NCI-H460 (cell line): ENCODE measurements at regions not wholly inside any gene's neighbourhood (a gene's known extent, or its start where the extent isn't known, plus 50 kb on each side); places are given as distances from the start of the nearest gene placed in this dataset.

Experiments
- DNase-seq: peaks from one replicate; pipeline ENCODE4 v3.0.0-alpha.2; 2016; ENCODE audit warnings: low read depth; ENCODE audit errors: extremely low read depth

DNA sequence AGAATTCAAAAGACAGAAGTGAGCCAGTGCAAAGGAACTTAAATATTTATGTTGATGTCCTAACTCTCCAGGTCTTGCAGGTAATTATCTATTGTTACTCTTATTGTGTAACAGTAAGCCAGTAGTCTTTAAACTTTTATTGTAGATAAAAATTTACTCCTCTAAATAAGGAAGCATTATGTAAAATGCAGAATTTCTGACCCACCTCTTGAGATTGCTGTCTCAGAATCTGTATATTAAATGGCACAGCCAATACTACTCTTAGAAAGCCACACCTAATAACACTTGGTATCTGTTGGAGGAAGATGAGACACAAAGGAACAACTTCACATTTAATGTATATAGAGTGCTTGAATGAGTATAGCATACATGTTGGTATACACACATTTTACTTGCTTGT lies 613.5 kb upstream of the ZNF804A start:
- DNase-seq: no peak

DNA sequence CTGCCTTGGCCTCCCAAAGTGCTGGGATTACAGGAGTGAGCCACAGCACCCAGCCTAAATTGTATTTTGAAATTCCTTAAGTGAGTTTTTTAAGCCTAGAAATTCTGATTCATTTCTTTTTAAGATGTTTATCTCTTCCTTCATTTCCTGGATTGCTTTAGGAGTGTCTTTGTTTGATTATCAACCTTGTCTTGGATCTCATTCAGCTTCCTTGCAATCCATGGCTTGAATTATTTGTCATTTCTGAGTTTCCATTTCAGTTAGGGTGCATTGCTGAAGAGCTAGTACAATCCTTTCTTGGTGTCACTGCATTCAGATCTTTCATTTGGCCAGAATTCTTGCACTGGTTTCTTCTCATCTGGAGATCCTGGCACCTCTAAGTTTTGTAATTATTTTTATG lies 606.4 kb upstream of the ZNF804A start:
- no peak for DNase-seq

DNA sequence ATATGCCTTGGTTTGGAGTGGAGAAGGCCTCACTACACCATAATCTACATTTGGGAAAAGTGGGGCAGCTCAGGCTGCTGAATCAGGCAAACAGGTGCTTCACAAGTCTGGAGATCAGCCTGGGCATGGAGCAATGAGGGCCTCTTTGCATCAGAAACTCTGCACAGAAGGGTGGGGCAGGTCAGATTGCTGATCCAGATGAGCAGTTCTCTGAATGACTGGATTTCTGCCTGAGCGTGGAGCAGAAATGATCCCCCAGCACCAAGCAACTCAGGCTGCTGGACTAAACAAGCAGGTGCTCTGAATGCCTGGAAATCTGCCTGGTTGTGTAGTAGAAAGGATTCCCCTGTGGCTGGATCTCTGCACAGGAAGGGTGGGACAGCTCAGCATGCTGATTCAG lies 605.3 kb upstream of the ZNF804A start:
- DNase-seq: no peak

DNA sequence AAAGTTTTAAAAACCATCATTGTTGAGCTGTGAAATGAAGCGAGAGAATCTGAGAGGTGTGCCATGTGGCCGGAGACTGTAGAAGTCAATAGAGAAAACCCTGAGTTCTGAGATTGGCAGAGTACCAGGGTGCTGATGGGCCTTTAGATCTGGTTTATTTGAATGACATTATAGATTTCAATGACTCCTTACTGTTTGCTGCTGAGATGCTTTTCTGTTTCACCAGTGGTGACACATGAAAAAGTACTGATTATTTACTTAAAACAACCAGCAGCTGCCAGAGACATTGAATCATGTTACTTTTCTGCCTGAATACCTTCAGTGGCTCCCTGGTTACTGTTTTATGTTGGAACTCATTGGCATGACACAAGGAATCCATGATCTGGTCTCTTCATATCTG lies 602.7 kb upstream of the ZNF804A start:
- no peak for DNase-seq

DNA sequence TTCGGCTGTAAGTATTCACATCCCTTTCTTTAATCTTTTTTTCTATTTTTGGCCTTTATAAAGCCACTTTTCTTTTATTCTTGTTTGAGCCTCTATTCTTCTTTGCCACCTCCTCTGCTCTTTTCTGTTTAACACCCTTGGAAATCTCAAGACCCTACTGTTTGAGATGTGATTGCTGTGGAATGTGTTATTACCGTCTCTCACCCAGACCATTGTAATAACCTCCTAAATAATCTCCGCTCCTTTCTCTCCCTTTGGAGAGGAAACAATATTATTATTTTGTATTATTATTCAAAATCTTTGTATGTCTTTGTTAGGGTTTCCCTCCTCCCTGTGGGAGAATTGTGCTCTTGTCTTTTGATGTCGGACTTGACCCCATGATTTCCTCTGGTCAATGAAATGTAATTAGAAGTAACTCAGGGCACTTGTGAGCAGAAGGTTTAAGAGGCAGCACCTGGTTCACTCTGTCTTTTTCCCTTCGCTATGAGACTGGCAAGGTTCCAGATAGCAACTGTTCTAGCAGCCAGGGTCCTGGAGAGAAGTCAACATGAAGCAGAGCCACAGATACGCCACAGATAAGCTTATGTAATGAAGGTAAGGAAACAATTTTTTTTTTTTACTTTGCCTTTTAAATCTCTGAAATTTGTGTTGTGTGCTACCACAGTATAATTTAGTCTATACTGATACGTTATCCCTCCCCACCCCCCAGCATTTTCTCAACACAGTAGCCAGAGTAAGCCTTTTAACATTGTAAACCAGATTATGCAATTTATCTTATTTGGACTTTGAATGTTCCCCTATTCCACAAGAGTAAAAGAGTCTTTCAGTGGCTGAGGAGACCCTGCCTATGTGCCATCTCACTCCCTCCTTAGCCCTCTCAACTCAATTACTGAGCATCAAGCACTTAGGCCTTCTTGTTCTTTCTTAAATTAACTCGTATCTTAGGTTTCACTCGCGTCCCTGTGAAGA lies 601.2 kb upstream of the ZNF804A start:
- no peak for DNase-seq

DNA sequence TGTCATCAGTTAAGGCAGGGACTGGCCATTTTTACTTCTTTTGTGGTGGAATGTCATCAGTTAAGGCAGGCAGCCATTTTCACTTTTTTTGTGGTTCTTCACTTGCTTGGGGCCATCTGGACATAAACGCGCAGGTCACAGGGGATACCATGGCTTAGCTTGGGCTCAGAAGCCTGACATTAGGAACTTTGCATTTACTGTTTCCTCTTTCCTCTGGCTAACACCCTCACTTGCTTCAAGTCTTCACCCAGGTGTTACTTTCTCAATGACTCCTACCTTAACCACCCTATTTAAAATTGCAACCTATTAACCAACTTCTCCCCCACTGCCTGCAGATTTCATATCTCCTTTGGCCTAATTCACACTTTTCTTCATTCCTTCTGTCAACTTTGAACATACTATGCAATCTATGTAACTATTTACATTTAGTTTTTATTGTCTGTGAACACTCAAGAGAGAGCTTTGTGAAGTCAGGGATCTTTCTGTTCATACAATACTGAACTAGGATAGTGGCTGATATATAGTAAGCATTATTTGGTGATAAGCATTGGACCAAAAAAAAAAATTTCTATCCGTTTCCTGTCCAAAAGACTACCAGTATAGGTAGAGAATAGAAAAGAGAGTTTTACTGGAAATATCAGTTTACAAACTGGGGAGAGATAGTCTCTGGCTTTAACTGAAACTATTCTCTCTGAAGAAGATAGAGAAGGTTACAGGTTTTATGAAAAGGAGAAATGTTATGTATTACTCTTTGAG lies 600.1 kb upstream of the ZNF804A start:
- DNase-seq: no peak

DNA sequence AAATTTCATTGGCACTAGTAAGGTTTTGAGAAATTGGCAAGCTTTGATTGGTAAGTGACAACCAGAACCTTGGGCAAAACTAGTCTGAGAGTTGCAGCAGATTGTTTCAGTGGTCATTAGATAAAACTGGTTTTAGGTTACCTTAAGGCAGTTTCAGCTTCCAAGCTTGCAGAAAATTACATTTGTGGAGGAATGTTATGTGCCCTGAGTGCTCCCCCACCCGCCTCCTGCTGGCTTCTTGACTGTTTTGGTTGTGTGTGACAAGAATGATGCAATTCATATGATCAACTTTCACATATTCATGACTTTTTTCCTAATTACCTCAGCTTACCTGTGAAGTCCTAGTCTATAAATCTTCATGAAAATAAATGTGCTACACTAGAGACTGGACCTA lies 599.5 kb upstream of the ZNF804A start:
- no peak for DNase-seq

DNA sequence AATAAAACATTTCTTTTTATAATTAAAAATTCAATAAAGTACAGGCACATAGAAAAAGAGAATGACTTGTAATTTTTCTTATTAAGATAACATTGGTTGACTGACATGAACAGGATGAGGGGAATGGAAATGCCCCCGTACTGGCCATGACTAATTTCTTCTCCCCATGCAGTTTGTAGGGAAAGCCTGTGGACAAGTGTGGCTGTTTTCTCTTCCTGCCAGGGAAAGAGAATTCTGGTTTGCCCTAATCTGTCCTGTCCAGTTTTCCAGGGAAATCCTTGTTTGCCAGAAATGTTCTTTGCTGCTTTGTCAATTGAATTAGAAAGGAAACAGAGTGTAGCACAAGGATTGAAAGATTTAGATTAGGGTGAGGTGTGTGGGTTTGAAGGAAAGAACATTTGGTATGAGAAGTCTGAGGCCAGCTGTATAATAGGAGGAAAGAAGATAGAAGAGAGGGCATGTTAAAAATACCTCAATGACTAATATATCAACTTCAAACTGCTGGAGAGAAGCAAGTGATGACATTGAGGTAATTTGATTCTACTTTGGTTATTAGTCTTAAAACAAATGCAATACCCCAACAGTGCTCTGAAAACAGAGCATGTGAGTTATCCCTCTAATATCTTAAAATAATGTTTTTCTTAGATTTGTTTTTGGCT lies 593.9 kb upstream of the ZNF804A start:
- DNase-seq: no peak

DNA sequence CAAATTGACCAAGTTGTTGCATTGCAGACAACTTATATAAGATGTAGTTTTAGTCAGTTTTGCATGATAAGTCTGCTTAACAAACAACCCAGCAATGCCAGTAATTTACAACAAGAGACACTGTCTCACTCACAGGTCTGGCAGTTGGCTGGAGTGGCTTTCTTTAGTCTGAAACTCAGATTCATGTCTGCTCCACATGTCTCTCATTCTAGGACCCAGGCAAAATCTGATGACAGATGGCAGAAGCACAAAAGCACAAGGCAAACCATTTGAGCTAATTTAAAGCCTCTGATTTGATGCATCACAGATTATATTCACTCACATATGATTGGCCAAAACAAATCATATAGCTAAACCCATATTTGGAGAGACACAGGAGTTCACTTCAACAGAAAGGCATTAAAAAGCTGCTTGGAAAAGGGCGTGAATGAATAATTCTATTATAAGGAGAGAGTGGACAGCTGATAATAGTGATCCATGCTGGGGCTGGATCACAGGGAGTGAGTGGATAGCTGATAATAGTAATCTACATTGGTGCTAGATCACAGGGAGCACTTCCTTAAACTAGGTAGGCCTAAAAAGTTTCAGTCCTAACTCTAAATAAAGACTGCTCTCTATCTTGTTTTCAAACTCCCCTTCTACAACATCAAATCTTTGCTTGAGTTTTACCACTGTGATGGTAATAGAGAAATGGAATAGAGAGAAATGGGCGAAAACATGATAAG lies 593.2 kb upstream of the ZNF804A start:
- no peak for DNase-seq

DNA sequence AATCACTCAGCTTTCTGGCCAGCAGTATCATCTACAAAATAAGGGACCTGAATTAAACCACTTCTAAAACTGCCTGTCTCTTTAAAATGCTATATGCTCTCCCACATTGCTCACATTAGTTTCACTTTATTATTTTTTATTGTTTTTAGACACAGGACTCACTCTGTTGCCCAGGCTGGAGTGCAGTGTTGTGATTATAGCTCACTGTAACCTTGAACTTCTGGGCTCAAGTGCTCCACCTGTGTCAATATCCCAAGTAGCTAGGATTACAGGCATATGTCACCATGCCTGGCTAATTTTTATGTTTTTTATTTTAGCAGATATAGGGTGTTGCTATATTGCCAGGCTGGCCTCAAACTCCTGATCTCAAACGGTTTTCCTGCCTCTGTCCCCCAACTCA lies 591.3 kb upstream of the ZNF804A start:
- no peak for DNase-seq

DNA sequence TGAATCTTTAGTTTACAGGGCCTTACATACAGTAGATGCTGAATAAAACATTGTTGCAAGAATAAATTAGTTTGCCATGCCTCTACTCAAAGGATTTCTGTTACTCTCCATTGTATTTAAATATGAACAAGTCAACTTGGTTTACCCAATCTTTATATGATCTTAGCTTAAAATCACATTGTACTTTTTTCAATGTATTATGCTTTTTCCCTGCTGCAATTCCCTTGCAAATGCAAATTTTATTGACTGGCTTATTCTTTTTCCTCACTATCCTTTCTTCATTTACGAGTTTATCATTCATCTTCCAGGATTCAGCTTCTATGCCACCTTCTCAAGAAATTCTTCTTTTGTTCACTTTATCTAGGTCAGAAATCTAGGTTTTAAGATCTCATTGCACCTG lies 571.4 kb upstream of the ZNF804A start:
- DNase-seq: no peak

DNA sequence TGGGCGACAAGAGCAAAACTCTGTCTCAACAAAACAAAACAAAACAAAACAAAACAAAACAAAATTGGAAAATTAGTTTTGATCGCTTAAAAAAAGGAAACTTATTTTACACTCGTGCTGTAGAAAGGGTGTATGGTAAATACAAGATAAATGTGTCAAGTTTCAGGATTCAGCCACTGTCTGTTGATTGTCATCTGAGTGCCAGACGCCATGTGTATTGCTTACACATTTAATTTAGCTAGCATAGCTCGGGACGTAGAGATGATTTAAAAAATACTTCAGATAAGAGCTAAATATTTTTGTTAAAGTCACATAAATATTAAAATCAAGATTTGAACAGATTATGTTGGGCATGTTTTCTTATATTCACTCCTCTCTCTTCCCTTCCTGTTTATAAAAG lies 568.1 kb upstream of the ZNF804A start:
- DNase-seq: no peak

DNA sequence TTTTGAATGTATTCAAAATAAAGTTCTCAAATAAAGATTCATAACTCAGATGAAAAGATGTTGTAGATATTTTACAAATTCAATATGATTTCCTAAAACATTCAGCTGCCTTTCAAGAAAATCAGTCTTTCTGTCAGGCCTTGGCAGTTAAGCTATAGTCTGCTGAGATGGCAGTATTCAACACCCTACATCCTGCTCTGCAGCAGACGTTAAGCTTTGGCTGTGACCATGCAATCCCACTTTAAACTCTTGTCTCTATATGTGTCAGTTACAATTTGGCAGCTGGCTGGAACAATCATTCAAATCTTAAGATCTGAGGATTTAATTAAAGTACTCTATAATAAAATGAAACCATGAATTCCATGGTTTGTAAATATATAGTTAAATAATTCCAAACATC lies 567.3 kb upstream of the ZNF804A start:
- no peak for DNase-seq

DNA sequence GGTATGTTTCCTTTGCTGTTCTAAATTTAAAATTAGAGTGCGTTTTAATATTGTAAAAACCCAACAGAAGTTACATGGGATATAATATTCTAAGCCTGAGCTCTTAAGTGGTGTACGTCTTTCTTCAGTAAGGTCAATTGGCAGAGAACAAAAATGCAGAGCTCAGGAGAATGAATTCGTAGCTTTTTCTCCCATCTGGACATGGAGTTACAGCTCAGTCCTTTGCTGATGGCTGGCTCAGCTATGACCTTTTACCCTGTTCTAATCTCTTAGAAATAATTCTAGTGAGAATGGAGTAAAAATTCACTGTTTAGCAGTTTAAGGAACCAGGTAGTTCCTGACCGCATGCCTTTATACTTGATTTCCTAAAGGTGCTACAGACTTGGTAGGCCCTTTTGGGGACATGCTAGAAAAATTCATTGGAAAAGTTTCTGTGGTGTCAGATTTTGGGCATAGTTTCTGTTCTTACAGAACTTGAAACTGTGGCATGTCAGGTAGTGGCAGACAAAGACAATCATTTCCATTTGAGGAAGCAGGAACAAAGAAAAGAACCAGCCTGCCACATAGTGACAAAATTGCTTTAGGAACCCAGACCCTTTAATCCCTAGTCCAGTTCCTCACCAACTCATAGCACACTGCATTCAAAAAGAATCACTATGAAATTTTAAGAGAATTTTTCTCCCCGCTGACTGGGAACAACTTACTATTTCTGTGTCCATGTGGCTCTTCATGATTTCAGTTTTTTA lies 566.8 kb upstream of the ZNF804A start:
- DNase-seq: no peak

DNA sequence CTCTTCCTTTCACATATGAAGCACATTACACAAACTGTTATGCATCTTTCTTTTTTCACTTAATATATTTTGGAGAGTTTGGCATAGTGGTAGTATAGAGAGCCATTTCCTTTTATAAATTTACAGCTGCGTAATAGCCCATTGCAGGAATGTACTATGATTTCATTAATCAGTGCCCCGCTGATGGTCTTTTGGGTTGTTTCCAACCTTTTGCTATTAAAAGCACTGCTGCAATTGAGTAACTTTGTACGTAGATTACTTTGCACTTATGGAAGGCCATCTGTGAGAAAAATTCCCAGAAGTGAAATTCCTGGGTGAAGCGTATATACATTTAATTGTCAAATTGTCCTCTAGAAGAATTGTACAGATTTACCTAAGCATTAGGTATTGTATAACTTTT lies 565.3 kb upstream of the ZNF804A start:
- no peak for DNase-seq

DNA sequence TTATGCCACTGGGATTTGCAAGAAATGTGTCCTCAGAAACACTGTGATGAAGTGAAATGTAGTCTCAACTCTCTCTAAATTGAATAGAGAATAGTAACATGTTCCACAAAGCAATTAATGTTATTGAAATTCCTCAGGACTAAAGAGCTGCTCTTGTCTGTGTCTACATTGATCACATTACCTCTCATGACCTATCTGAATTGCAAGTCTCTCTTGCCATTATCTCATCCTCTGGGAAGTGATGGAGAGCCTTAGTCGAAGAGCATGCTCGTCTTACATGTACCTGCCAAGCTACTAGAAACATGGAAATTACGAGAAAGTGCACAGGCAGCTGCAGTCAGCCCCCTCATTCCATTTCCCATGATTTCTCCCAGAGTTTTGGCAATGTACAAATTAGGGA lies 561.1 kb upstream of the ZNF804A start:
- DNase-seq: no peak

DNA sequence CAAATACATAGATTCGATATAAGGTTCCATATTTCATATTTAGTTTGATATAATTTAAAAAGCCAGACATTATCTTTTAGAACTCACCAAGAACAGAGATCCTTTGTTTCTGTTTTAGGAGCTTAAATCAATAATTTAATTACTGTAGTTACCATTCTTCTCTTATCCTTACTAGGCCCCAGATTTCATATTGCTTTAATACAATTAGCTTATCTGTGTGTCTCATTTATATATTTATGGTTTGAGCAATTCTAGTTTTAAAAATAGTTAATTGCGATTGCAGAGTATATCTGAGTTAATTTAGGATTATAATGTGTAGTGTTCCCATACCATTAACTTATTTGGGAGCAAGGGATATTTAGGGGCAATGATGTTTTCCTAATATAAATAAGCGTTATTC lies 558.8 kb upstream of the ZNF804A start:
- no peak for DNase-seq

DNA sequence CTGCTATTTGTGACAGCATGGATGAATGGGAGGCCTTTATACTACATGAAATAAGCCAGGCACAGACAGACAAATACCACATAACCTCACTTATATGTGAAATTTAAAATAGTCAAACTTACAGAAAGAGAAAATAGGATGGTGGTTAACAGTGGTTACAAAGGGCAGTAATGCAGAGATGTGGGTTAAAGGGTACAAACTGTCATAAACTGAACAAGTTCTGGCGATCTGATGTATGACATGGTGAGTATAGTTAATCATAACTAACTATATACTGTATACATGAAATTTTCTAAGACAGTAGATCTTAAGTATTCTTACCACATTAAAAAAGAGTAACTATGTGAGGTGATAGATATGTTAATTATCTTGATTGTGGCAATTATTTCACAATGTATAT lies 558.1 kb upstream of the ZNF804A start:
- DNase-seq: no peak

DNA sequence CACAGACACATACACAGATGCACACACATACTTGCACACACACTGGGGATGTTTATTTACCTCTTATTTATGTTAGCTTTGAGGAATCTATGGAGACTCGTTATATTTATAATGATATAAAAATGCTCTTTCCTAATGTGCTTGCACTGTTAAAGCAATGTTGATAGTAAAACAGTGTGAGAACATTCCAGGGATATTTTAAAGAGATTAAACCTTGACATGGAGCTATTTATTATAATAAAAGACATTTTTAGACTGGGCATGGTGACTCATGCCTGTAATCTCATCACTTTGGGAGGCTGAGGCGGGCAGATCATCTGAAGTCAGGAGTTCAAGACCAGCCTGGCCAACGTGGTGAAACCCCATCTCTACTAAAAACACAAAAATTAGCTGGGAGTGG lies 557.3 kb upstream of the ZNF804A start:
- DNase-seq: no peak

DNA sequence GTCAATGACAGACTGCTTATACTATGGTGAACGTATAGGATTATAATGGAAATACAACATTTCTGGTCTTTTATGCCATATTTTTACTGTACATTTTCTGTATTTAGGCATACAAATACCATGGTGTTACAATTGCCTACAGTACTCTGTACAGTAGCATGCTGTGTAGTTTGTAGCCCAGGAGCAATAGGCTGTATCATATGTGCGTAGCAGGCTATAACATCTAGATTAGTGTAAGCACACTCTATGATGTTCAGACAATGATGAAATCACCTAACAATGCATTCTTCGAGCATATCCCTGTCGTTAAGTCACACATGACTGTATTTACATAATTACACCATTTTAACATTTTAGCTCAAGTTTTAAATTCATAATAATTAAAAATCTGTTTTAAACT lies 556.6 kb upstream of the ZNF804A start:
- no peak for DNase-seq
